Islet precursor cell (in vitro differentiated cells): ENCODE measurements at regions not wholly inside any gene's neighbourhood (a gene's known extent, or its start where the extent isn't known, plus 50 kb on each side); places are given as distances from the start of the nearest gene placed in this dataset.
"Not testable (repeated sequence)": the region's sequence is repeated elsewhere in the genome, so short reads cannot be mapped to it uniquely, and the experiment has no call there.

Experiments
- DNase-seq: peaks from one replicate; pipeline ENCODE4 v3.0.0-alpha.2; 2018

DNA sequence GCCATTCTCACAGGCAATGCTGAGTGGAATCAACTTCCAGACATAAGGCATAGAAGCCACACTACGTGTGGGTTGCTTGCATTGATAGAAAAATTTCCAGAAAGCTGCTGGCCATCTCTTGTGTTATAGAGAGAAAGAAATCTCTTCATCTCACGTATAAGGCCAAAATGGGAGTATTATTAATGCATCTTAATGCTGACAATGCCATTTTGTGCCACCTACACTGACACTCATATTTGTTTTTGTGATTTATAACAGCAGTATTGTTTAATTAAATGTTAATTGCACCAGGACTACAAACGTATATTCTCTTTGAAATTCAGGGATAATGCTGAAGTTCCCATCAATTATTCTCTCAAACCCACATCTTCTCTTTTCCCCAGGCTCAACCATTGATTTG is 56.1 kb upstream of the TMEM132D start:
- DNase-seq = no peak

DNA sequence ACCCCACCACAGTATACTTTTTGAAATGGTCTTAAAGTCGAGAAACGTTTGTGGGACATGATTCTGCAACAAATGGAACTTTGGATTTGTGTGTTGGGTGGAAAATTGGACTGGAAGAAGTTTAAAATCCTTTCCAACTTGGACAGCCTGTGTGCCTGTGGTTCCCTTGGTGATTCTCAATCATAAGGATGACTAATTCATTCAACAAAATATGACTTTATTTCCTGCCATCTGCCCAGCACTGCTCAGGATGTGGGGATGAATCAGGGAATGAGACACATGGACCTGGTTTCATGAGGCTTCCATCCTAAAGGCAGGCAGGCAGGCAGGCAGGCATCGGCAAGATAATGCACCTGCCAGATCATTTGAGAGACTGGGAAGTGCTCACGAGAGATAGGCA is 57.3 kb upstream of the TMEM132D start:
- no peak for DNase-seq

DNA sequence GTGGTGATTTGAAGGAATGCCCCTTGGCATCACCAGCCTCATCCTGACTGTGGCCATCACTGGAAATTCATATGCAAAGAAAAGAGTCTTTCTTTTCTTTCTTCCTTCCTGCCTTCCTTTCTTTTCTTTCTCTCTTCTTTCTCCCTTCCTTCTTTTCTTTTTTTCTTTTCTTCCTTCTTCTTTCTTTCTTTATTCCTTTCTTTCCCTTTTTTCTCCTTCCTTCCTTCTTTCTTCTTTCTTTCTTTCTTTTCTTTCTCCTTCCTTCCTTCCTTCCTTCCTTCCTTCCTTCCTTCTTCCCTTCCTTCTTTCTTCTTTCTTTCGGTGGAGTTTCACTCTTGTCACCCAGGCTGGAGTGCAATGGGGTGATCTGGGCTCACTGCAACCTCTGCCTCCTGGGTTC is 58.0 kb upstream of the TMEM132D start:
- DNase-seq = no peak

DNA sequence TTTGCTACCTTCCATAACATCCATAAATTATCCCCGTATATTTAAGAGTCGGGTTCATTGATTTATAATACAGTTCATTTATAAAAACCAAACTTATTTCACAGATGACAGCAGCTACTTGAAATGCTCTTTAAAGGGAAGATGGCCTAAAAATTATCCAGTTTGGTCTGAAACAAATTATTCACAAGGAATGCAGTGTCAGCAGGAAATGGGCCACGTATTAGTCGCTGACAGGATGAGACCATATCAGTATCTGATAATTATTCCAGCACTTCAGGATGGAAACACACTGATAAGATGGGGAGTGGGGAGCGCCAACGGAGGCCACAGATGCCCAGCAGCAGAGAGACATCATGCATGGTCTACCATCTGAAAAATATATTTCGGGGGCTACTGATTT is 60.5 kb upstream of the TMEM132D start:
- no peak for DNase-seq

DNA sequence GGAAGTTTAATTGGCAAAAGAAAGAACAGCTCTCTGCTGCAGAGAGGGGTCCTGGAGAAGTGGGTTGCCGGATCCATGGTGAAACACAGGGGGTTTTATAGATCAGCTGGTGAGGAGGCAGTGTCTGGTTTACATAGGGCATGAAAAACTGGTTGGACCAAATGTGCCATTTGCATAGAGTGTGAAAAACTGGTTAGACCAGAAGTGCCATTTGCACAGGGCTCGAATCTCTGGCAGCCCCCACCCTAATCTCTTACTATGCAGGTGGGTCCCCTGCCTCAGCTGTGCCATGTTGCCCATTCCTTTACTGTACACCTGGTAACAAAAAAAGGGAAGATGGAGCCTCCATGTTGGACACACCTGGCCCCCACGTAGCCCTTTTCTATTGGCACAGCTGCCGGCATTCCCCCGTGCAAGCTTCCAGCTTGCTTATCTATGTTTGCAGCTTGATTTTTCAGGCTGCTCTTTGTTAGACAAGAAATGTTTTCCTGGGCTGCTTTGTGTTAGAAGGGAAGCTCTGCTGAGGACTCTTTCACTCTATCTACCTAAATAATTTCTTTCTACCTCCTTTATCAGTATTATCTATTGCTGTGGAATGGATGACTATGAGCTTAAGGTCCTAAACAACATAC is 61.1 kb upstream of the TMEM132D start:
- no peak for DNase-seq

DNA sequence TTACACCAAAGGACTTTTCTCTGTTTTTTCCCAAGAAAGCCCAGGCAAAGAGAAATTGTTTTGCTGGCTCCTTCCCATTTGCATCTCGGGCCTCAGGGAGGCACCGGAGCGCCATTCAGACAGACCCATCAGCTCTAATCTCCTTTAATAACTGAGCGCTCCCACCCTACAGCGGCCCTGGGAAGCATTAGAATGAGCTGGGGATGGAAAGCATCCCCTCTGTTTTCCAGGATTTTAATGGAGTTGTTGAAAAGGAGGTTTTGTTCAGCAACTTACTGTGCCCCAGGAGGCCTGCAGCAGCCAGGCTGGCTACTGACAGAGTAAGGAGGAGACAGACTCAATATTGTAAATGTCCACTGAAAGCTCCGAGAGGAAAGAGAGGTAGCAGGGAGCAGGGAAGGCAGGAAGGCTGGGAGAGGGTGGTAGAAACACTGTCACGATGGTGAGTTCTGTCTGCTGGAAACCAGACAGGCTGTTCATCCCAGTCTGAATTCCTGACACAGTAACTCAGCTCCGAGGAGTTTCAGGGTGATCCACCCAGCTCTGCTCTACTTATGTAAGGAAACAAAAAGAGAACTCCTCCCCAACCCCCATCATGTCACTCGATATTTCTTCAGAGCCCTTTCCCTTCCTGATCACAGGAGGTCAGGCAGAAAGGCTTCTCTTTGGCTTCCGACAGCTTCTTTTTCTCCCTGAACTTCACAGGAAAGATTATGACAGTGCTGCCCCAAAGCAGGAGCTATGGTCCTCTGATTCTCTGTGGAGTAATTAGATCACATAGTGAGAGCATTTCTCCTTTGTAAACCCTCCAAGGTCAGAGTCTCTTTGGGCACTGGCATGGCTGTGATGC is 62.5 kb upstream of the TMEM132D start:
- no peak for DNase-seq

DNA sequence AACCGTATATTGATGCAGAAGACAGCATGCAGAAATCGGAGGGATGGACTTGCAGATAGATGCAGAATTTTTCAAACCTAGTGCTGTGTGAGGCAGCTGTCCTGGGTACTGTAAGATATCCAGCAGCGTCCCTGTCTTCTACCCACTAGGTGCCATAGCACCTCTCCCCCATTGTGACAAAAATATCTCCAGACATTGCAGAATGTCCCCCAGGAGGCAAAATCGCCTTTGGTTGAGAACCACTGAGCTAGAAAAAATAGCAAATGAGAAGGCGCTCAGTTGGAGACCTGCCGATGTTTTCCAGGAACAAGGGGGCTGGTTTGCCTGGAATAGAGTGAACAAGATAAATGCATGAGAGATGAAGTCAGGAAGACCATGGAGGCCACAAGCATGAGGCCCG is 67.9 kb upstream of the TMEM132D start:
- DNase-seq = no peak

DNA sequence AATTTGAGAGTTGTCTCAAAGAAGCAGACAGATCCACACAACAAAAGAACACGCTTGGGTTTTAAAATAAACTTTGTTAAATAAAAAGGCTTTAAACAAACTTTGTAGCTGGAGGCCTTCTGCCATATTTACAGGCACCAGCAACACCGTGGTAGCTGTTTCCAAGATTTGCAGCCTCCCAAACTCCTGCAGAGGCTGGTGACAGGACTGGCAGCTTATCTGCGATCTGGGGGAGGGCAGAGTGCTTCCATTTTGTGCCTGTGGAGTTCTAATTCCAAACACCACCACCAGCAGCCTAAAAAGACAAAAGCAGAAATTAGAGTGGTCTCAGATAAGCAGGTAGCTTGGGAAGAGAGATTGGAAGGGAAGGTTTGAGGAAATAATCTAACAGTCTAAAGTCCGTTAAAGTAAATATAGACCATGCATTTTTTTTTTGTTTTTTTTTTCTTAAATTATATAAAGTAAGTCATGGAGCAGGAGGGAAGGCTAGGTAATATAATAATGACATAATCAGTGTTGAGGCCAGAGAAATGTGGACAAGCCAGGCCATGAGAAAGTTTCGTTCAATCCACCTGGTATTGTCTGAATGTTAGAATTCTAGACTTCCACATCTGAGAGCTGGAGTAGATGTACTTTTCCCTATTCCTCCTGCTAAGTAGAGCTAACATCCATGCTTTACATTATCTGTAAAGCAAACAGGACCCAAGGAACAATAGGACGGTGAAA is 69.6 kb upstream of the TMEM132D start:
- DNase-seq = no peak

DNA sequence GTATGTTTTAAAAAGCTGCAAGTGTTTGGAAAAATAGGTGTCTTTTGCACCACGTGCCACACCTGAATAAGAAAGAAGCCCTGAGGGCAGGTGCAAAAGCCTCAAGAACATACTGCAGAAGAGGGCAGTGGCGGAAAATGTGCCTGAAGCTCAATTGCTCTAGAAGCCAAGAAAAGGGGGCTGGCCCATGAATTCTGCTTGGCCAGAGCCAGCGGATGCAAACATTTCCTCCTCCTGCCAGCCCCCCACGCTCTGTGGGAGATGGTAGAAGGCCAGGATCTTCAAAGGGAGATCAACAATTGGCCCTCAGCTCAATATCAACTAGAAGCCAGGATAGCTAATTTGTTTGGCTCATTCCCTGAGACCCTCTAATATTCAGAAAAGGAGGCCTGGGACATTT is 80.3 kb upstream of the TMEM132D start:
- DNase-seq = no peak

DNA sequence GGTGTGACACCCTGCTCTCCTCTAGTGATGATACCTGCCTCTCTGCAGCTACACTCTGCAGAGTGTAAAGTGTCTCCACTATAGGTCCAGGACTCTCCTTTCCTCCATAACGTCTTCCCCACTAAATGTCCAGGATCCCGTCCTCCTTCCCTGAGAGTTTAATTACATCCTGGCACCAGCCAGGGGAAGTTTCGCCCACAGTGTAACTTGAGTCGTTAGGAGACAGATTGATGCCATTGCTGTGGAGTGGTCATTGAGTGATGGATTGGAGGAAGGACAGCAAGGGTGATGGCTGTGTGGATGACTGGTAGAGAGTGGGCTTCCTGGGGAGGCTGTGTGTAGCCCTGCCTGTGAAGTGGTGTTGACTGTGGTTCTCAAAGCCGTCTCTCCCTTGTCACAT is 84.0 kb upstream of the TMEM132D start:
- no peak for DNase-seq

DNA sequence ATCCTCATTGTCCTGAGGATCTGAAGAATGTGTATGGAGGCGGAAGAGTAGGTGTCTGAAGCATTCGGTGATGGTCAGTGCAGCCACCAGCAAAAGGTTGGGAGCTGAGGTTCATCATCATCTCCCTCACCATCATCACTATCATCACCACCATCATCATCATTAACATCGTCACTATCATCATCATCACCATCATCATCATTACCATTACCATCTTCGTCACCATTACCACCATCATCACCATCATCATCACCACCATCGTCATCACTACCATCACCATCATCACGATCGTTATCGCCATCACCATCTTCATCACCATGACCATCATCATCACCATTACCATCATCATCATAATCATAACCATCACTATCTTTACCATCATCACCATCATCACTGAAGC is 90.8 kb upstream of the TMEM132D start:
- DNase-seq = no peak

DNA sequence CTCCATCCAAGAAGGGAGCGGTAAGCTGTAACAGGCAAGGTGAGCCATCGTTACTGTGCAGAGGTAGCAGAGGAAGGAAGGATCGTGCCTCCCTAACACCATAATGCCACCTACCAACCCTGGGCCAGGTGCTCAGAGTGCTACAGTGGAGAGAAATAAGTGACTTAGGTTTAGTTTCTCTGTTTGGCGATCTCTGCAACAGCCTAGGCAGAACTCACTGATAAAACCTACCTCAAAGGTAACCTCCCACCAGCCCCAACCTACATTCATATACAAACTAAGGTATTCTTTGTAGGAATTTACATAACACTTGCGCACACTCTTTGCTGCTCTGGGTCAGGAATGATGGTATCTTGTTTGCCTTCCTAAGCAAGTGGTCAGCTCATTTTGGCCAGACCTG is 93.4 kb upstream of the TMEM132D start:
- no peak for DNase-seq

DNA sequence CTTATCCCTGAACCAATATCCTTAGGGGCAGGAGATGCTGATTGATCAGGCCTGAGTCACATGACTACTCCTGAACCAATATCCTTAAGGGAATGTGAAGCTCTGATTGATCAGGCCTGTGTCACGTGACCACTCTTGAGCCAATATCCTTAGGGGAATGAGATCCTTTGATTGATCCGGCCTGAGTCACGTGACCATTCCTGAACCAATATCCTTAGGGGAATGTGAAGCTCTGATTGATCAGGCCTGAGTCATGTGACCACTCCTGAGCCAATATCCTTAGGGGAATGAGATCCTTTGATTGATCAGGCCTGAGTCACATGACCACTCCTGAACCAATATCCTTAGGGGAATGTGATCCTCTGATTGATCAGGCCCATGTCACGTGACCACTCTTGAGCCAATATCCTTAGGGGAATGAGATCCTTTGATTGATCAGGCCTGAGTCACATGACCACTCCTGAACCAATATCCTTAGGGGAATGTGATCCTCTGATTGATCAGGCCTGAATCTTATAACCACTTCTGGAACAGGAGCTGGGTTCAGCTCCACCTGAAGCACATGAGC is 100.6 kb upstream of the TMEM132D start:
- not testable (repeated sequence) for DNase-seq

DNA sequence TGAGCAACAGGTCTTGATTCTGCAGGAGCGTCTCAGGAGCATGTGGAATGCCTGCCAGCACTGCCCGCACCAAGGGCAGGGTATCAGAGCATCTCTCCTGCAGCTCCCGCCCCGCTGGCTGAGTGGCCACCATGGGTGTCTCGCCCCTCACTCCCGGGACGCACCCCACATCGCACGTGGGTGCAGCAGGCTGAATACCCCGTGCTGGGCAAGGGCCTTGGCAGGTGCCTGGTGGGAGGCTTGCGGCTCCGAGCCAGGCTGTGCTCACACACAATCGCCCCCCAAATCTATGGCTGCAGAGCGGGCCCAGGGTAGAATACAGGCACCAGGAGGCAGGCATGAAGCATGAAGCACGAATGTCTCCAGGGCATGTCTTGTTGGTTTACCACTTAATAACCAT is 103.9 kb upstream of the TMEM132D start:
- DNase-seq = no peak

DNA sequence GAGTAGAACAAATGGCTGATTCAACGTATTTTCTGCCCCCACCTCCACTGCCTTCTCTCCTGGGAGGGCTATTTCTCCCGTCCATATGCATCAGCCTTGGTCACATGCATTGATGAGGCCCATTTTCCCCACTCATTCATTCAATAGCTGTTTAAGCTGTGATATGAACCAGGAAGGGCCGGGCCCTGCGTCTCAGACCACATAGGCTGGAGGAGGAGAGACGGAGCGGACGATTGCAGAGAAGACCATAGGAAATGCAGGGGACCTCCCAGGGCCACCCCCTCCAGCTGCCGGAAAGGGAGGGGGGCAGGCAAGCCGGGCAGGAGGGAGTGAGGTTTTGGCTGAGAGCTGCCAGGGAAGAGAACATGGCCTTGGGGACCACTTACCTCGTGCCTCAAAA is 104.4 kb upstream of the TMEM132D start:
- no peak for DNase-seq

DNA sequence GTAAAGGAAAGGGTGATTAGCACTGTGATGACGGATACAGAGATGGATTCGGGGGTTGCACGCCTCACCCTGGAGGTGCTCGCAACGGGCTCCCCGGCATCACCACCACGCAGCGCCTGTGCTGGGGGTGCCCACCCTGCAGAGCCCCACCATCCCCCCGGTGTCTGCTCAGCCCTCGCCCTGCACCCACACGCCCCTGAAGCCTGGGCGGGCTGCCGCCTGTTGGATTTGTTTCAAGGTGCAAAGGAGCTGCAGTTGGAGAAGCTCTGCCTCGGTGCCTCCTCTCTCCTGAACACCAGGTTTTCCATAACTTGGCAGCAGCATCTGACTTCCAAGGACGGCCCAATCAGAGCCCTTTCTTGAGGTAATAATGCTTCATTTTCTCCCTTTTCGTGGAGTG is 106.1 kb upstream of the TMEM132D start:
- DNase-seq = no peak

DNA sequence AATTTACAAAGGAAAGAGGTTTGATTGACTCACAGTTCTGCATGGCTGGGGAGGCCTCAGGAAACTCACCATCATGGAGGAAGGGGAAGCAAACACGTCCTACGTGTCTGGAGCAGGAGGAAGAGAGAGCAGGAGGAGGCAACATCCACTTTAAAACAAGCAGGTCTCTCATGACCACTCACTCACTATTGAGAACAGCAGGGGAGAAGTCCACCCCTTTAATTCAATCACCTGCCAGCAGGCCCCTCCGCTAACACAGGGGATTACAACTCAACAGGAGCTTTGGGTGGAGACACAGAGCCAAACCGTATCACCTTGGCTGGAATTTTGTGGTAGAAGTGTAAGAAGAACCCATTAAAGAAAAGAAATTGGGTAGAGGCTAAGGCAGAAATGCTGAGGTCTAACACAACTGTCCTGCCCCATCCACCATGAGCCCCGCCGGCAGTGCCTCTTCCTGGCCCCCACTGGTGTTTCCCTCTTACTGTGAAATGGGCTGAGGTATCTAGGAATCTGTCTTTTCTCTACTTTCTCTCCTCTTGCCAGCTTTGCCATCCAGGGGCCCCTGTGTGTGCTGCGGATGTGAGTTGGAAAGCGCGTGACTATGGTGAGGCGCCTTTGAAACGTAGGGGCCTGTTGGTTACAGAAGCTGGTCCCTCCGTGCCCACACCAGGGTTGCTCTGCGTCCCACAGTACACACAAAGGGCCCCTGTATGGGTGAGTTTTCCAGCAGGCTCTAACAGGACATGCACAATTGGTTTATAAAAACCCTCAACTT is 108.0 kb upstream of the TMEM132D start:
- DNase-seq = no peak

DNA sequence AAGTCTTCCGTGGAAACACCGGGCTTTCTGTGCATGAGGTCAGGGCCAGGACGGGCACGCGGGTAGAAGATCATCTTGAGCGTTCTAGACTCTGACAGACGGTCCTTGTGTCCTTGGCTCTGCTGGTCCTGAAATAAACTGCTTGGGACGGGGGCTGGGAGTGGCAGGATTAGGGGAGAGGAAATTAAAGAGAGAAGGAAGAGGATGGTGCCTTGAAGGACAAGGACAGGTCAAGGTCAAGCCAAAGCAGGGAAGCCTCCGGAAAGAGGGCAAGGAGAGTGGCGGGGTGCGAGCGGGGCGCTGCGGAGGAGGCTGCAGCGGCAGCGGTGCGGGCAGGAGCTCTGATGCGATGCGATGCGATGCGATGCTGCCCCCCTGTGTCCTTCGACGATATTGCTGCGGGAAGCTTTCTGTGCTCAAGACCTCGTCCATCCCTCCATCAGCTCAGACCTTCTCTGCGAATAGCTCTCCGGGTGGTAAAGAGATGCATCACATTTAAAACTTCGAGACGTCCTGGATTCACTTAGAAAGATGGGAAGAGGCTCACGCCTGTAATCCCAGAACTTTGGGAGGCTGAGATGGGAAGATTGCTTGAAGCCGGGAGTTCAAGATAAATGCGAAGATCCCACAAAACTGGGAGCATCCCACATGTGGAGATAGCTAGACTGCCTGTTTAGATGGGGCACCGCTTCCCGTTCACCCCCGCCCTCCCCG is 110.1 kb upstream of the TMEM132D start:
- DNase-seq = peak; percentile 90

DNA sequence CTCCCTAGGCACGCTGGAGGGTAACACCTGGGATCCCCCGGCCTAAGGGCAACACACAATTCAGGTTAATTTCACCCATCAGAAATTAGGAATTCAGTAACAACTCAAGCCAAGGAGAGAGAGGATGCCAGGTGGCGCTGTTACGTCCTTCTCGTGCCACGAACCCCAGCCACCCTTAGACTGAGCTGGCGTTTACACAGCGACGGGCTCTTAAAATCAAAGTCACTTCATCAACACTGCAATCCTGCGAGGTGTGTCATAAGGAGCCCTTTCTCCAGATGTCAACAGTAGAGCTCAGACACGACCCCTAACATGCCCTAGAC is 110.6 kb upstream of the TMEM132D start:
- peak; percentile 71 for DNase-seq

DNA sequence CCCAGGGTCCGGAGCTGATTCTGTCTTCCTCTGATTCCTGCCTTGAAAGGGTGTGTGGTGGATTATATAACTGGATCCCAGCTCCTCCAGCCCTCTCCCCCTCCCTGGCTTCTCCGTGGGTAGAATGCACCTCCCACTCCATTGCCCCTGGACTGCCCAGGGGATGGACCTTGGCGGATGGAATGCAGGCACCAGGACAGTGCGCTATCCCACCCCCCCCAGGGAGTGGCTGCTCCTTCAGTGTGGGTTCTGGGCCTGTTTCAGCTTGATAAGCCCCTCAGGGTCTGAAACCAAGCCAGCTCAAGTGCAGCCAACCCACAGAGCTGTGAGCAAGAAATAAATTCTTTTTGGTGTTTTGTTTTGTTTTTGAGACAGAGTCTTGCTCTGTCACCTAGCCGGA is 112.4 kb upstream of the TMEM132D start:
- no peak for DNase-seq

DNA sequence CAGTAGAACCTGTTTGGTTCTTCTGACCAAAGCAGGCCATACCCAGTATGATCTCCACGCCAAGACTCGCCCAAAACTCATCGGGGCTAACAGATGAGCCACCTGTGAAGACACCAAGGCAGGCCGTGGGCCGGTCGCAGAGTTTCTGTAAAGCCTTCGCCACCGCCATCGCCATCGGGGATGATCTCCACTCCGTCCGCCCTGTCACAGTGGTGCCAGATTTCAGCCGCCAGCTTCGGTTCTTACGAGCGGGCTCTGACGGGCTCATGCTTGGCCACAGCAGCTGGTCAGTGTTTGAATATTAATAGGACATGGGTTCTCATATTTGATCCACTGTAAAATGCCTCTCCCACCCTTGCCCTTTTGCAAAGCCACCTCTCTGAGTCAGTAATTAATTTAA is 113.2 kb upstream of the TMEM132D start:
- no peak for DNase-seq
